Activated CD4-positive, CD25-positive, alpha-beta regulatory T cell treated with anti-CD3 and anti-CD28 coated beads, Interleukin-2, amount 50 U/mL, for 16 hours (primary cell): ENCODE measurements at regions not wholly inside any gene's neighbourhood (a gene's known extent, or its start where the extent isn't known, plus 50 kb on each side); places are given as distances from the start of the nearest gene placed in this dataset.

Source experiments
- DNase-seq: peaks from one replicate; pipeline ENCODE4 v3.0.0-alpha.2; 2020; ENCODE audit warnings: low read depth, low spot score

- DNase-seq = no peak
These were observed 1173.5 kb upstream of the AUTS2 start for GRCh38 chr7:68424658-68425297.

GRCh38 chr7:68425377-68425776 lies 1172.9 kb upstream of the AUTS2 start:
- no peak for DNase-seq

GRCh38 chr7:68429411-68430117 lies 1168.7 kb upstream of the AUTS2 start:
- no peak for DNase-seq

- DNase-seq = no peak
These were observed 1165.7 kb upstream of the AUTS2 start for GRCh38 chr7:68432585-68432984.

- no peak for DNase-seq
These were observed 1164.7 kb upstream of the AUTS2 start for GRCh38 chr7:68433462-68434070.

- no peak for DNase-seq
These were observed 1163.4 kb upstream of the AUTS2 start for GRCh38 chr7:68434857-68435256.

GRCh38 chr7:68438016-68438415 lies 1160.3 kb upstream of the AUTS2 start:
- no peak for DNase-seq

- DNase-seq = no peak
These were observed 1159.5 kb upstream of the AUTS2 start for GRCh38 chr7:68438811-68439210.

- no peak for DNase-seq
These were observed 1158.4 kb upstream of the AUTS2 start for GRCh38 chr7:68439897-68440296.

GRCh38 chr7:68440866-68441265 lies 1157.4 kb upstream of the AUTS2 start:
- DNase-seq = no peak

- no peak for DNase-seq
These were observed 1156.6 kb upstream of the AUTS2 start for GRCh38 chr7:68441645-68442044.

- DNase-seq = no peak
These were observed 1155.2 kb upstream of the AUTS2 start for GRCh38 chr7:68442931-68443631.

GRCh38 chr7:68444042-68444441 lies 1154.2 kb upstream of the AUTS2 start:
- DNase-seq = no peak

GRCh38 chr7:68444956-68445355 lies 1153.3 kb upstream of the AUTS2 start:
- DNase-seq = no peak

- DNase-seq = no peak
These were observed 1152.1 kb upstream of the AUTS2 start for GRCh38 chr7:68446183-68446582.

- DNase-seq = no peak
These were observed 1149.2 kb upstream of the AUTS2 start for GRCh38 chr7:68449099-68449498.

- no peak for DNase-seq
These were observed 1148.5 kb upstream of the AUTS2 start for GRCh38 chr7:68449816-68450215.

GRCh38 chr7:68454931-68455330 lies 1143.3 kb upstream of the AUTS2 start:
- DNase-seq = no peak

GRCh38 chr7:68456469-68456868 lies 1141.8 kb upstream of the AUTS2 start:
- DNase-seq = no peak

- no peak for DNase-seq
These were observed 1140.8 kb upstream of the AUTS2 start for GRCh38 chr7:68457481-68457880.

GRCh38 chr7:68458010-68458908 lies 1140.0 kb upstream of the AUTS2 start:
- DNase-seq = no peak
